ENCODE measurements at regions not wholly inside any gene's neighbourhood (a gene's known extent, or its start where the extent isn't known, plus 50 kb on each side); places are given as distances from the start of the nearest gene placed in this dataset.
"Not testable (repeated sequence)": the region's sequence is repeated elsewhere in the genome, so short reads cannot be mapped to it uniquely, and the experiment has no call there.

GRCh38 chr2:121047383-121047782 lies 237.6 kb downstream of the TFCP2L1 start:
- no peak for DNase-seq (ENCODE audit: low read depth)

DNA sequence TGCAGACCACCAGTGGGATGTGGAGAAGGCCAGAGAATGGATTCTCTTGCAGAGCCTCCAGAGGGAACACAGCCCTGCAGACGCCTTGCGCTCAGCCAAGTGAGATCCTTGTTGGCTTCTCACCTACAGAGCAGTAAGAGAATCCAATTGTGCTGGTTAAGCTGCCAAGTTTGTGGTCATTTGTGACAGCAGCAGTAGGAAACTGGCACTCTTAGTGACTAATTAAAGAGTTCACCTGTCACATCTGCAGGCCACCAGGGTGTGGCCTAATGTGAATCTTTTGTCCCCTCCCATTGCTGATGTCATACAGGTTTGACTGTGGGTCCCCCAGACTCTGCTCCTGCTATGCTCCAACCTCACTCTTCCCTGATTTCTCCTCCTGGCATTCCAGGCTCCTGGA lies 235.9 kb downstream of the TFCP2L1 start:
- no peak for DNase-seq (ENCODE audit: low read depth)

- no peak for DNase-seq (ENCODE audit: low read depth)
Observed at GRCh38 chr2:121049950-121050585, 234.9 kb downstream of the TFCP2L1 start.

DNA sequence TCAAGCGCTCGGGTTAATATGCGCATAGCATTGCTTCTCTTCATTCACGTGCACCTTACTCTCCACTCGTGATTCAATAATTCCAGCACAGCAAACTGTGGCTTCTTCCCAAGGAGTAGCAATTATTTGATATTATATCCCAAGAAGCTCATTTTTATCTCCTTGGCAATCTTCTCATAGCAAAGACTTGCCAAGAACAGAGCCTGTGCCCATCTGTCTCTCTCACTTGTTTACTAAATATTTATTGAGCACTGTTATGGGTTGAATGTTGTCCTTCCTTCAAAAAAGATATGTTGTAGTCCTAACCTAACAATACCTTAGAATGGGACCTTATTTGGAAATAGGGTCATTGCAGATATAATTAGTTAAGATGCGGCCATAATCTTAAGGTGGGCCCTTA lies 233.7 kb downstream of the TFCP2L1 start:
- DNase-seq (ENCODE audit: low read depth) = no peak

GRCh38 chr2:121052023-121052422 lies 233.0 kb downstream of the TFCP2L1 start:
- no peak for DNase-seq (ENCODE audit: low read depth)

DNA sequence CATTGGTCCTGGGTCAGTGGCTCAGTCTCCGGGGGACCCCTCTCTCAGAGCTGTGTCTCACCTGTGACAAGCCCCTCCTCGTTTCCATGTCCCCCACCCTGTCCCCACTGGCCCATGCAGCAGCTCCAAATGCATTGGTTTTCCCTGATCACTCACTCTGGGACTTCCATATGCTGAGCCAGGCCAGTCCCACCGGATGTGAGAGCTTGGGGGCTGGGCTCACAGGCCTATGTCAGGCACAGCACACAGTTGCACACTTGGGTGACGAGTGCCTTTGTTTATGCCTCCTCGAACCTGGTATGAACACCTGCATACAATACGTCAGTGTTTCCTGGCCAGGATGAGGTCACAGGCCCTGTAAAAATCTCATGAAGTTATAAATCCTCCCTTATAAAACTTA lies 232.5 kb downstream of the TFCP2L1 start:
- no peak for DNase-seq (ENCODE audit: low read depth)

GRCh38 chr2:121055088-121055487 lies 229.9 kb downstream of the TFCP2L1 start:
- no peak for DNase-seq (ENCODE audit: low read depth)

DNA sequence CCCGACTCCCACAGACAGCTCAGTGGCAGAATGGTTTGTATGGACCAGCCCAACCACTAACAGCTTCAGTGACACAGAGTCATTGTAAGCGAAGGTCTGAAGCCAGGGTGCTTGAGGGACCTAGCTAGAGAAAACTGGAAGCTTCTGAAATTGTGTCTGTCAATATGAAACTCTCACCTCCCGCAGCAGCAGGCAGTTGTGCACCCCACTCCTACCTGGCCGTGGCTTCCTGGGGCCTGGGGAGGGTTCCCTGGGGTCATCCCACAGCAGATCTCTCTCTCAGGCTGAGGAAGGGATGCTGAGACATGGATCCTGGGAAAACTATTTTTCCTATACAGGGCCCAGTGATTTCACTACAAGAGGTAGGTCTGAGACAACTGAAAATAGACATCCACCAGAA lies 229.5 kb downstream of the TFCP2L1 start:
- DNase-seq (ENCODE audit: low read depth) = no peak

DNA sequence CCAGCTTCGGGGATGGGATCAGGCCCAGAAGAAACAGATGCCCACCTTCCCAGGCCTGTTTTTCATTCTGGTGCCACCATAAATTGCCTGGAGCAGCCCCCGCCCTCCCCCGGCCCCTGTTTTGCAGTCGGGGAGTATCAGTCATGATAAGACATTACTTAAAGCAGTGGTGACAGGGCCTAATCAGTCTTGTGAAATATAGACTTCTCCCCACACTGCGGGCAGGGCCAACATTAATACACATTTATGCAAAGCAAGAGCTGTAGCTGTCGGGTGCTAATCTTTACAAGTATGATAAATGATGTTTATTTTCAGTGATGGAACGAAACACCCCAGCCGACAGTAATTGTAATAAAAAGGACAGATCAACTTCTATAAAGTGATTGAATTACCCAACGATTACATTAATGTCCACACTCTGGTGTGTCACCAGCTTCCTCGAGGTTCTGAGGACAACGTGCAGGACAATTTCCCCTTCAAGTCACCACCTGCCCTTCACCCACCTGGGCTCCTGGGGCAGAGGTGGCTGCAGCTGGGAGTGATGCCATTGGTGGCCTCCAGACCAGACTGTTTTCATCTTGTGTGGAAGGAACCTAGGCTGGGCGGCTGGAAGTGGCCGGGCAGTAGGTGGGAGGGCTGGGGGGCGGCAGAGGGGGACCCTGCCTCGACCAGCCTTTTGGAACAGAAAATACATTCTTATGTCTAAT lies 226.0 kb downstream of the TFCP2L1 start:
- DNase-seq (ENCODE audit: low read depth) = no peak

GRCh38 chr2:121059651-121060649 lies 225.1 kb downstream of the TFCP2L1 start:
- no peak for DNase-seq (ENCODE audit: low read depth)

DNA sequence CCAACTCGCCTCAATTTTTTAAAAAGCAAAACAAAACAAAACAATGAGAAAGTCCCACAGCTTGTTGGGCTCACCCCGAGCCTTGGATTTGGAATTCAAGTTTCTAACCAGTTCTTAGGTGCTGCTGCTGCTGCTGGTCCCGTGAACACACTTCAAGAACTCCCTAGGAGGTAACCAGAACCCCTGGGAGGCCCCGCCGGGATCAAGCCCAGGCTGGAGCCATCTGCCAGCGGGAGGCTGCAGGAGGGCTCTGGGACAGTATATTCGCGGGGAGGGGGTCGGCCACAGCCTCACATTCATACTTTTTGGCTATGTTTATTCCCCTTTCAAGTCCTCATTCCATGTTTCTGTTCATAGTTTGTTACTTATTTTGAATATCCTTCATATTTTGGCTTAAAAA lies 223.4 kb downstream of the TFCP2L1 start:
- no peak for DNase-seq (ENCODE audit: low read depth)

GRCh38 chr2:121063471-121063870 lies 221.5 kb downstream of the TFCP2L1 start:
- no peak for DNase-seq (ENCODE audit: low read depth)

- DNase-seq (ENCODE audit: low read depth) = no peak
Observed at GRCh38 chr2:121064186-121064585, 220.8 kb downstream of the TFCP2L1 start.

- no peak for DNase-seq (ENCODE audit: low read depth)
Observed at GRCh38 chr2:121065239-121065638, 219.8 kb downstream of the TFCP2L1 start.

GRCh38 chr2:121066526-121066925 lies 218.5 kb downstream of the TFCP2L1 start:
- peak; percentile 33 for DNase-seq (ENCODE audit: low read depth)

- no peak for DNase-seq (ENCODE audit: low read depth)
Observed at GRCh38 chr2:121068851-121069250, 216.2 kb downstream of the TFCP2L1 start.

- no peak for DNase-seq (ENCODE audit: low read depth)
Observed at GRCh38 chr2:121069434-121069969, 215.5 kb downstream of the TFCP2L1 start.

DNA sequence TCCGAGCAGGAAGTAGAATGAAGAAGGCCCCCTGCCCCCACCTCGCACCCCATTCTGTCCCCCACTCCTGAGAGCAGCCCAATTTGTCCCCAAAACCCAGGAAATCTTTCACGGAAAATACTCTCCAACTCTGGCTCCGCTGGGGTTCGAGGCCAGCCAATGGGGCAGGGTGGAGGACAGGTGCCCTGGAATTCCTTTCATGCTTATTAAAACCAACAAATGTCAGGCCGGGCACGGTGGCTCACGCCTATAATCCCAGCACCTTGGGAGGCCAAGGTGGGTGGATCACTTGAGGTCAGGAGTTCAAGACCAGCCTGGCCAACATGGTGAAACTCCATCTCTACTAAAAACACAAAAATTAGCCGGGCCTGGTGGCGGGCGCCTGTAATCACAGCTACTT lies 214.9 kb downstream of the TFCP2L1 start:
- not testable (repeated sequence) for DNase-seq (ENCODE audit: low read depth)

- peak; percentile 70 for DNase-seq (ENCODE audit: low read depth)
Observed at GRCh38 chr2:121071034-121071504, 213.9 kb downstream of the TFCP2L1 start.

DNA sequence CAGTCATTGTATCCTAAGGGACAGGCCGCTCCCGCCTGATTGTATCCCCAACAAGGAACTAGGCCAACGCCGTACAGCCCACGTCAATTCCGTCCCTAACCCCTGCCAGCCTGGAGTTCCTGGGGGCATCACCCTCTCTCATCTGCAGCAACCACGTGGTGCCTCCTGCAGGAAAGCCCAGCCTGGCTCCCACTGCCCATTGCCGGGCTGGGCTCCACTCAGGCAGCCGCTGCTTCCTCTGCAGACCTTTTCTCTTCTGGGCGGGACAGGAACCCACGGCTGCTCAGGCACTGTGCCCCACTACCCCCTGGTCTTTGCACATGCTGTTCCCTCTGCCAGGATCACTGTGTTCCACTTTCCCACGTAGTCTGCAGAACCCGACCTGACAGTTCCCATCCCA lies 212.2 kb downstream of the TFCP2L1 start:
- no peak for DNase-seq (ENCODE audit: low read depth)

- DNase-seq (ENCODE audit: low read depth) = no peak
Observed at GRCh38 chr2:121073320-121074210, 211.4 kb downstream of the TFCP2L1 start.
